Suprapubic skin (tissue), 4 donors: ENCODE measurements at regions not wholly inside any gene's neighbourhood (a gene's known extent, or its start where the extent isn't known, plus 50 kb on each side); places are given as distances from the start of the nearest gene placed in this dataset.

Experiments
- DNase-seq, 2 donors: peaks; one replicate each; pipeline ENCODE4 v3.0.0-alpha.2; 2019; ENCODE audit warnings: low spot score in 2 of 2
- H3K27ac ChIP-seq: fragments of 200-600 bp; sonication (generic); one replicate; pipeline ENCODE4 v1.5.1; 2019
- H3K27me3 ChIP-seq: fragments of 200-600 bp; sonication (generic); one replicate; pipeline ENCODE4 v1.5.1; 2019
- H3K36me3 ChIP-seq: fragments of 200-600 bp; sonication (generic); one replicate; pipeline ENCODE4 v1.5.1; 2019
- H3K4me1 ChIP-seq: fragments of 200-600 bp; sonication (generic); one replicate; pipeline ENCODE4 v1.5.1; 2019
- H3K4me3 ChIP-seq: fragments of 200-600 bp; sonication (generic); one replicate; pipeline ENCODE4 v1.5.1; 2019; ENCODE audit warnings: mild to moderate bottlenecking
- H3K9me3 ChIP-seq: fragments of 200-600 bp; sonication (generic); one replicate; pipeline ENCODE4 v1.5.1; 2019
- EP300 ChIP-seq: sonication (generic); formaldehyde crosslinking; IDR thresholded peaks from one replicate; pipeline ENCODE4 v1.6.1; 2017; ENCODE audit warnings: antibody characterized with exemption
- POLR2A ChIP-seq, 2 donors: fragments of 450-650 bp; IDR thresholded peaks; one replicate each; pipeline ENCODE4 v1.6.1; 2017; ENCODE audit warnings: antibody characterized with exemption in 2 of 2, mild to moderate bottlenecking in 2 of 2, moderate library complexity in 2 of 2
- POLR2AphosphoS5 ChIP-seq, 3 donors: sonication (generic); formaldehyde crosslinking; IDR thresholded peaks; one replicate each; pipeline ENCODE4 v1.6.1; 2017; ENCODE audit warnings: antibody characterized with exemption in 3 of 3
- WGBS: methylation state at CpG from one replicate; pipeline ENCODE4 v1.1.5; 2018; 5-methylcytosine and 5-hydroxymethylcytosine counted together
- TF ChIP-seq, protein P1 (sequence below), 2 donors: fragments of 200-600 bp in 1 of 2; fragments of 450-650 bp in 1 of 2; sonication (generic) in 1 of 2; IDR thresholded peaks; one replicate each; pipeline ENCODE4 v1.5.1; 2016 to 2019; ENCODE audit warnings: antibody characterized with exemption in 2 of 2, mild to moderate bottlenecking in 1 of 2, moderate library complexity in 1 of 2

DNA sequence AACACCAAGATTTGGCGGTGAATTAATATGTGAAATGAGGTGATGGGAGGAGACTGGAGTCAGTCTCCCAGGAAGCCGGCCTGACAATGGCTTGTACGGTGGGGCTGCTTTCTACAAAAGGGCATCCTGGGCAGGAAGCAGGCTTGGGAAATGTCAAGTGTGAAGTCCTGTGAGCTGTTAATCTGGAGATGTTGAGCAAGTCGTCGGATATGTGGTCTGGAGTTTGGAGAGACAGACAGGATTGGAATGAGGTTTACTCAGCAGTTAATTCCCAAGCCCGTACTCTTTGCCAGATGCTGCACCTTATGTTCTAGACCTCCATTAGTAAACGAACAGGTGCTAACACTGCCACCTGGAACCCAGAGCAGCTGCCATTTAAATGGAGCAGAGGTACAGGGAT lies 107.7 kb upstream of the FOXC1 start:
- no peaks in the 10 kb centered on the region for H3K9me3 ChIP-seq
- H3K4me1 ChIP-seq, result peaks cover 2% of the 10 kb centered on the region
- no peak for TF ChIP-seq EP300
- TF ChIP-seq, protein P1, sequence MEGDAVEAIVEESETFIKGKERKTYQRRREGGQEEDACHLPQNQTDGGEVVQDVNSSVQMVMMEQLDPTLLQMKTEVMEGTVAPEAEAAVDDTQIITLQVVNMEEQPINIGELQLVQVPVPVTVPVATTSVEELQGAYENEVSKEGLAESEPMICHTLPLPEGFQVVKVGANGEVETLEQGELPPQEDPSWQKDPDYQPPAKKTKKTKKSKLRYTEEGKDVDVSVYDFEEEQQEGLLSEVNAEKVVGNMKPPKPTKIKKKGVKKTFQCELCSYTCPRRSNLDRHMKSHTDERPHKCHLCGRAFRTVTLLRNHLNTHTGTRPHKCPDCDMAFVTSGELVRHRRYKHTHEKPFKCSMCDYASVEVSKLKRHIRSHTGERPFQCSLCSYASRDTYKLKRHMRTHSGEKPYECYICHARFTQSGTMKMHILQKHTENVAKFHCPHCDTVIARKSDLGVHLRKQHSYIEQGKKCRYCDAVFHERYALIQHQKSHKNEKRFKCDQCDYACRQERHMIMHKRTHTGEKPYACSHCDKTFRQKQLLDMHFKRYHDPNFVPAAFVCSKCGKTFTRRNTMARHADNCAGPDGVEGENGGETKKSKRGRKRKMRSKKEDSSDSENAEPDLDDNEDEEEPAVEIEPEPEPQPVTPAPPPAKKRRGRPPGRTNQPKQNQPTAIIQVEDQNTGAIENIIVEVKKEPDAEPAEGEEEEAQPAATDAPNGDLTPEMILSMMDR (IDR thresholded peaks at IDR 0.05), result no peak
- TF ChIP-seq POLR2AphosphoS5 (IDR thresholded peaks at IDR 0.05), result no peak
- TF ChIP-seq POLR2A (IDR thresholded peaks at IDR 0.05), result no peak
- 63% methylated on average over 7 of the region's 7 CpGs for WGBS
- no peak overlapping the region for H3K27ac ChIP-seq
- DNase-seq, result no peak
- no peaks in the 10 kb centered on the region for H3K27me3 ChIP-seq
- no peak overlapping the region for H3K4me3 ChIP-seq
- no peaks in the 10 kb centered on the region for H3K36me3 ChIP-seq

DNA sequence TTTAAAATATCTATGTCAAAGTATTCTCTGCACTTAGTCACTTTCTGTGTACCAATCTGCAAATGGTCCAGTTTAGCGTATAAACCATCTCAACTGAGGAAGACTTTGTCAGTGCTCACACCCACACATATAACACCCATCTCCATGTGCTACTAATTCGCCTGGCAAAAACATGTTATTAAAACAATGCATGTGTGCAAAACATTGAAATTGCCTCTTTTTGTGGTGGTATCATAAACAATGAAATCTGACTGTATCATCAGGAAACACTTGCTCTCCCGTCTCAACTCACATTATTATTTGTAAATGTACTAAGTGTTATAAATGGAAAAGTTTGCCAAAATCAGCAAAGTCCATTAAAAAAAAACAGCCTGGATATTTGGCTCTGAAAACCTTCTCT lies 105.9 kb upstream of the FOXC1 start:
- no peak for DNase-seq
- H3K9me3 ChIP-seq, result no peaks in the 10 kb centered on the region
- no peaks in the 10 kb centered on the region for H3K36me3 ChIP-seq
- H3K27me3 ChIP-seq, result no peaks in the 10 kb centered on the region
- no peak overlapping the region for H3K4me3 ChIP-seq
- TF ChIP-seq EP300 (no peak), POLR2A (IDR thresholded peaks at IDR 0.05) (no peak), POLR2AphosphoS5 (IDR thresholded peaks at IDR 0.05) (no peak)
- TF ChIP-seq, protein P1 (IDR thresholded peaks at IDR 0.05), result no peak
- peaks cover 2% of the 10 kb centered on the region for H3K4me1 ChIP-seq
- no peak overlapping the region for H3K27ac ChIP-seq
- WGBS, result 43% methylated on average over 3 of the region's 3 CpGs

DNA sequence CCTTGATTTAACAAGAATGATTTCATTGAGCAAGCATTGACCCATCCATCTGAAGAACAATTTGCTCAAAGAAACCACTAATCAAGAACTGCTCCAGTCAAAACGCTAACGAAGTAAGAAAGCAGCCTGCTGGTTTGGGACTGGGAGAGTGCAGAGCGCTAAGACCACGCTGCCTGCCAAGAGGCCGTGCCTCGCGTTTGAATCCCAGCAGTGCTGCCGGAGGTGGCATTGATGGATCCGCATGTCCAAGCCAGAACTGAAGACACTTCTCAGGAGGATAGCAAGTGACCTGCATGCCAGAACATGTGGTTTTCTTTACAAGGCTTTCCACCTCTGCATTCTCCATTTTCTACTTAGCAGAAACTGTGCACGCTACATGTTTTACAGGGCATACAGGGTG lies 105.2 kb upstream of the FOXC1 start:
- Histone ChIP-seq H3K9me3 (no peaks in the 10 kb centered on the region), H3K36me3 (no peaks in the 10 kb centered on the region), H3K27ac (no peak overlapping the region), H3K4me3 (no peak overlapping the region), H3K27me3 (no peaks in the 10 kb centered on the region), H3K4me1 (peaks cover 2% of the 10 kb centered on the region)
- TF ChIP-seq EP300 (no peak), POLR2AphosphoS5 (IDR thresholded peaks at IDR 0.05) (no peak), POLR2A (IDR thresholded peaks at IDR 0.05) (no peak)
- TF ChIP-seq, protein P1 (IDR thresholded peaks at IDR 0.05), result no peak
- 52% methylated on average over 10 of the region's 10 CpGs for WGBS
- DNase-seq, result no peak

DNA sequence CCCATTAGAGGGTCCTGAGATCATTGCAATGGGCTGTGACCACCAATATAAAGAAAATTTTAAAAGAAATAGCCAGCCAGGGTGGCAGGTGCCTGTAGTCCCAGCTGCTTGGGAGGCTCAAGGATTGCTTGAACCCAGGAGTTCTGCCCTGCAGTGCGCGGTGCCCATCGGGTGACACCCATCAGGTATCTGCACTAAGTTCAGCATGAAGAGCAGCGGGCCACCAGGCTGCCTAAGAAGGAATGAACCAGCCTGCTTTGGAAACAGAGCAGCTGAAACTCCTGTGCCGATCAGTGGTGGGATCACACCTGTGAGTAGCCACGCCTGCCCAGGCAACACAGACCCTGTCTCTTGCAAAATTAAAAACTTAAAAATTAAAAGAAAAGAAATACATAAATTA lies 102.5 kb upstream of the FOXC1 start:
- Histone ChIP-seq H3K4me3 (no peak overlapping the region), H3K27ac (no peak overlapping the region), H3K27me3 (no peaks in the 10 kb centered on the region), H3K9me3 (no peaks in the 10 kb centered on the region), H3K4me1 (peaks cover 2% of the 10 kb centered on the region), H3K36me3 (no peaks in the 10 kb centered on the region)
- TF ChIP-seq POLR2A (IDR thresholded peaks at IDR 0.05) (no peak), EP300 (no peak), POLR2AphosphoS5 (IDR thresholded peaks at IDR 0.05) (no peak)
- TF ChIP-seq, protein P1 (IDR thresholded peaks at IDR 0.05), result no peak
- 79% methylated on average over 6 of the region's 6 CpGs for WGBS
- no peak for DNase-seq

DNA sequence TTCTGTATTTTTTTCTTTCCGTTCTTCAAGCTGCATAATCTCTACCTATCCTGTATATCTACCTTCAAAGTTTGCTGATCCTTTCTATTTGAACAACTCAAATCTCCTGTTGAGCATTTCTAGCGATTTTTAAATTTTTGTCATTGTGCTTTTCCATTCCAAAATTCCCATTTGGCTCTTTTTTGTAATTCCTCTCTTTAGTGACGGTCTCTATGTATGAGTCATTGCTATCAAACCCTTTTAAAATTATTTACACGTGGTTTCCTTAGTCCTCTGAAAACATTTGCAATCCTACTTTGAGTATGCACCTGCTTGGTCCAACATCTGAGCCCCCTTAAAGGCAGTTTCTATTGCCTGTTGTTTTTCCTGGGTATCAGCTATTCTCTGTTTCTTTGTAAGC lies 100.5 kb upstream of the FOXC1 start:
- Histone ChIP-seq H3K27me3 (no peaks in the 10 kb centered on the region), H3K27ac (no peak overlapping the region), H3K9me3 (no peaks in the 10 kb centered on the region), H3K36me3 (no peaks in the 10 kb centered on the region), H3K4me1 (no peaks in the 10 kb centered on the region), H3K4me3 (no peak overlapping the region)
- TF ChIP-seq EP300, result no peak
- WGBS, result 64% methylated on average over 4 of the region's 4 CpGs
- no peak for DNase-seq

DNA sequence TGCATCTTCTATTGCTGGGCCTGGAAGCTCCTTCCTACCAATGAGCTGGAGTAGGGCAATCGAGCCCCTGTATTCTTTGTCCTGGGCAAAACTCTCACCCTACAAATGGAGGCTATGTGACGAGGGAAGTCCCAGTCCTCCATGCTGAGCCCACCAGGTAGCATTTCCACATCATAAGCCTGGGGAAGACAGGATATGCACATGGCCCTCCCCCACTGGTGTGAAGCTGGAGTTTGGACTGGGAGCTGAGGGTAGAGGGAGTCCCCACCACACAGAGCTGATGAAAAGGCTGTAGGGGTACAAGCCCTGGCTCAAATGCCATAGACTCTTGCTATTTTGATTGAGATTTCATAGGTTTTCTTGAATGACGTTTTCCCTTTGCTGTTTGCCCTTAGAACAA lies 99.5 kb upstream of the FOXC1 start:
- TF ChIP-seq, protein P1 (IDR thresholded peaks at IDR 0.05), result no peak
- no peak for TF ChIP-seq POLR2A (IDR thresholded peaks at IDR 0.05)
- TF ChIP-seq POLR2AphosphoS5 (IDR thresholded peaks at IDR 0.05), result no peak
- no peak for TF ChIP-seq EP300

More for the DNA sequence above, 99.5 kb upstream of the FOXC1 start:
- no peak overlapping the region for H3K27ac ChIP-seq
- no peak for DNase-seq
- no peaks in the 10 kb centered on the region for H3K4me1 ChIP-seq
- H3K9me3 ChIP-seq, result no peaks in the 10 kb centered on the region
- H3K27me3 ChIP-seq, result no peaks in the 10 kb centered on the region
- H3K4me3 ChIP-seq, result no peak overlapping the region
- H3K36me3 ChIP-seq, result no peaks in the 10 kb centered on the region
- WGBS, result 84% methylated on average over 3 of the region's 3 CpGs
